ENCODE measurements at regions not wholly inside any gene's neighbourhood (a gene's known extent, or its start where the extent isn't known, plus 50 kb on each side); places are given as distances from the start of the nearest gene placed in this dataset.

DNA sequence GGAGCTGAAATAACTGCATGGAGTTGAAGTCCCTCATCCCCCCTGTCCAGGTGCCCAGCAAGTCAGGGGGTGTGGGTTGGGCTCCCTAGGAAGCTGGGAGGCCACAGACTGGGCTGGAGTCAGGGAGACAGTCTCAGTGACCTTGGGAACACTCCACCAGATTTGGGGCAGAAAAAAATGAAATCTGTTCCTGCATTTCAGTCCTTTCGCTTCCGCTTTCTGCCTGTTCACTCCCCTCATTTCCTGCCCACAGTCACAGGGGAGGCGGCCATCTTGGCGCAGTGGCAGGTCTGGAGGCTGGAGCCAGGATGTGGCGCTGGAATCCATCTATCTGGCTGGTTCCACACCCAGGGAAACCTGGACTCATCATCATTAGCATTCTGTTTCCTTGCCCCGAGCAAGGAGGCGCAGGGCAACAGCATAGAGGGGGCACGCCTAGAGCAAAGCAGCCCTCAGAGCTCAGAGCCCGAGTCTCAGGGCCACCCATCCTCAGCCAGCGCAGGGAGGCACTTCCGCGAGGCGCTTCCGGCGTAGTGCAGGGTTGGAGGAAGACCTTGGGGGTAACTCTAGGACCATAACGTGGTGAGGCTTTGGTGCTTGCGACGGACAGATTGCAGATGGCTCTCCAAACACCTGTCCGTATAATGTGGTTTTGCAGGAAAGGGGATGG, 86.2 kb upstream of the HSPA9 start:
- no peak for TF ChIP-seq POLR2AphosphoS5 (IDR thresholded peaks at IDR 0.05)
- TF ChIP-seq, protein P1, sequence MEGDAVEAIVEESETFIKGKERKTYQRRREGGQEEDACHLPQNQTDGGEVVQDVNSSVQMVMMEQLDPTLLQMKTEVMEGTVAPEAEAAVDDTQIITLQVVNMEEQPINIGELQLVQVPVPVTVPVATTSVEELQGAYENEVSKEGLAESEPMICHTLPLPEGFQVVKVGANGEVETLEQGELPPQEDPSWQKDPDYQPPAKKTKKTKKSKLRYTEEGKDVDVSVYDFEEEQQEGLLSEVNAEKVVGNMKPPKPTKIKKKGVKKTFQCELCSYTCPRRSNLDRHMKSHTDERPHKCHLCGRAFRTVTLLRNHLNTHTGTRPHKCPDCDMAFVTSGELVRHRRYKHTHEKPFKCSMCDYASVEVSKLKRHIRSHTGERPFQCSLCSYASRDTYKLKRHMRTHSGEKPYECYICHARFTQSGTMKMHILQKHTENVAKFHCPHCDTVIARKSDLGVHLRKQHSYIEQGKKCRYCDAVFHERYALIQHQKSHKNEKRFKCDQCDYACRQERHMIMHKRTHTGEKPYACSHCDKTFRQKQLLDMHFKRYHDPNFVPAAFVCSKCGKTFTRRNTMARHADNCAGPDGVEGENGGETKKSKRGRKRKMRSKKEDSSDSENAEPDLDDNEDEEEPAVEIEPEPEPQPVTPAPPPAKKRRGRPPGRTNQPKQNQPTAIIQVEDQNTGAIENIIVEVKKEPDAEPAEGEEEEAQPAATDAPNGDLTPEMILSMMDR (IDR thresholded peaks at IDR 0.05): no peak
